Fibroblast of lung (primary cell): ENCODE measurements at regions not wholly inside any gene's neighbourhood (a gene's known extent, or its start where the extent isn't known, plus 50 kb on each side); places are given as distances from the start of the nearest gene placed in this dataset.

Experiments used
- DNase-seq, 2 donors: peaks; one replicate each; pipeline versions ENCODE4 v3.0.0 to v3.0.0-alpha.2; 2010; ENCODE audit warnings: low read depth in 2 of 2
- H2AFZ ChIP-seq: 2 replicates; pipeline ENCODE4 v1.5.1; 2012; ENCODE audit warnings: low read length, control low read depth, inconsistent platforms
- H3K27ac ChIP-seq: 2 replicates; pipeline ENCODE4 v1.5.1; 2011; ENCODE audit warnings: low read length, control low read depth; ENCODE audit not compliant: insufficient read depth
- H3K27me3 ChIP-seq: 2 replicates; pipeline ENCODE4 v1.5.1; 2011; ENCODE audit warnings: mild to moderate bottlenecking, low read length; ENCODE audit not compliant: control insufficient read depth, insufficient read depth
- H3K36me3 ChIP-seq: 2 replicates; pipeline ENCODE4 v1.5.1; 2011; ENCODE audit warnings: low read length; ENCODE audit not compliant: control insufficient read depth, insufficient read depth
- H3K4me1 ChIP-seq: 2 replicates; pipeline ENCODE4 v1.5.1; 2011; ENCODE audit warnings: low read length; ENCODE audit not compliant: control insufficient read depth, insufficient read depth; ENCODE audit errors: extremely low read depth
- H3K4me2 ChIP-seq: 2 replicates; pipeline ENCODE4 v1.5.1; 2011; ENCODE audit warnings: low read length, control low read depth; ENCODE audit not compliant: insufficient read depth; ENCODE audit errors: extremely low read depth
- H3K4me3 ChIP-seq, 4 experiments: fragments of 200-600 bp in 1 of 4; sonication (generic) in 1 of 4; replicated peaks in 1 of 4; 2 replicates each; pipeline ENCODE4 v1.5.1; 2011 to 2016; ENCODE audit warnings: low read length in 4 of 4, low read depth in 3 of 4, mild to moderate bottlenecking in 3 of 4, control low read depth in 2 of 4, inconsistent platforms in 1 of 4, mixed read lengths in 1 of 4; ENCODE audit not compliant: insufficient read depth in 1 of 4; ENCODE audit errors: control extremely low read depth in 1 of 4
- H3K79me2 ChIP-seq: 2 replicates; pipeline ENCODE4 v1.5.1; 2012; ENCODE audit warnings: mild to moderate bottlenecking, low read length, inconsistent platforms; ENCODE audit not compliant: control insufficient read depth, insufficient read depth
- H3K9ac ChIP-seq: 2 replicates; pipeline ENCODE4 v1.5.1; 2011; ENCODE audit warnings: mild to moderate bottlenecking, low read length, control low read depth; ENCODE audit not compliant: insufficient read depth
- H3K9me3 ChIP-seq: 2 replicates; pipeline ENCODE4 v1.5.1; 2012; ENCODE audit warnings: low read depth, low read length; ENCODE audit not compliant: control insufficient read depth, insufficient read depth
- H4K20me1 ChIP-seq: 2 replicates; pipeline ENCODE4 v1.5.1; 2011; ENCODE audit warnings: low read length; ENCODE audit not compliant: control insufficient read depth, insufficient read depth; ENCODE audit errors: extremely low read depth
- EZH2 ChIP-seq: IDR thresholded peaks from 2 replicates; pipeline ENCODE4 v1.5.1; 2012; ENCODE audit warnings: low read length, control low read depth, mild to moderate bottlenecking; ENCODE audit errors: missing control alignments
- TF ChIP-seq, protein P1 (sequence below), 2 donors: IDR thresholded peaks in 1 of 2; conservative IDR thresholded peaks in 1 of 2; 1 replicate in 1 of 2; 2 replicates in 1 of 2; pipeline ENCODE4 v1.5.1; 2011 to 2012; ENCODE audit warnings: low read length in 2 of 2, control low read depth in 1 of 2, inconsistent platforms in 1 of 2, low read depth in 1 of 2, mild to moderate bottlenecking in 1 of 2

- Histone ChIP-seq H3K4me1 (no peaks in the 10 kb centered on the region), H3K36me3 (no peaks in the 10 kb centered on the region), H3K9me3 (no peaks in the 10 kb centered on the region), H3K79me2 (no peaks in the 10 kb centered on the region), H3K4me3 (no peak overlapping the region), H3K27ac (no peak overlapping the region), H2AFZ (no peak overlapping the region), H4K20me1 (no peaks in the 10 kb centered on the region), H3K27me3 (peaks cover 3% of the 10 kb centered on the region), H3K4me2 (no peak overlapping the region), H3K9ac (no peak overlapping the region)
- TF ChIP-seq, protein P1, sequence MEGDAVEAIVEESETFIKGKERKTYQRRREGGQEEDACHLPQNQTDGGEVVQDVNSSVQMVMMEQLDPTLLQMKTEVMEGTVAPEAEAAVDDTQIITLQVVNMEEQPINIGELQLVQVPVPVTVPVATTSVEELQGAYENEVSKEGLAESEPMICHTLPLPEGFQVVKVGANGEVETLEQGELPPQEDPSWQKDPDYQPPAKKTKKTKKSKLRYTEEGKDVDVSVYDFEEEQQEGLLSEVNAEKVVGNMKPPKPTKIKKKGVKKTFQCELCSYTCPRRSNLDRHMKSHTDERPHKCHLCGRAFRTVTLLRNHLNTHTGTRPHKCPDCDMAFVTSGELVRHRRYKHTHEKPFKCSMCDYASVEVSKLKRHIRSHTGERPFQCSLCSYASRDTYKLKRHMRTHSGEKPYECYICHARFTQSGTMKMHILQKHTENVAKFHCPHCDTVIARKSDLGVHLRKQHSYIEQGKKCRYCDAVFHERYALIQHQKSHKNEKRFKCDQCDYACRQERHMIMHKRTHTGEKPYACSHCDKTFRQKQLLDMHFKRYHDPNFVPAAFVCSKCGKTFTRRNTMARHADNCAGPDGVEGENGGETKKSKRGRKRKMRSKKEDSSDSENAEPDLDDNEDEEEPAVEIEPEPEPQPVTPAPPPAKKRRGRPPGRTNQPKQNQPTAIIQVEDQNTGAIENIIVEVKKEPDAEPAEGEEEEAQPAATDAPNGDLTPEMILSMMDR (conservative IDR thresholded peaks at IDR 0.05 in 1 of 2, IDR thresholded peaks at IDR 0.05 in 1 of 2; ENCODE audit: low read depth in 1 of 2, low read length in 2 of 2): no peak
- no peak for TF ChIP-seq EZH2
- DNase-seq: peak in 1 of 2 donors; percentile 11
Observed at GRCh38 chr1:227459326-227459841, 104.0 kb upstream of the ZNF678 start.

DNA sequence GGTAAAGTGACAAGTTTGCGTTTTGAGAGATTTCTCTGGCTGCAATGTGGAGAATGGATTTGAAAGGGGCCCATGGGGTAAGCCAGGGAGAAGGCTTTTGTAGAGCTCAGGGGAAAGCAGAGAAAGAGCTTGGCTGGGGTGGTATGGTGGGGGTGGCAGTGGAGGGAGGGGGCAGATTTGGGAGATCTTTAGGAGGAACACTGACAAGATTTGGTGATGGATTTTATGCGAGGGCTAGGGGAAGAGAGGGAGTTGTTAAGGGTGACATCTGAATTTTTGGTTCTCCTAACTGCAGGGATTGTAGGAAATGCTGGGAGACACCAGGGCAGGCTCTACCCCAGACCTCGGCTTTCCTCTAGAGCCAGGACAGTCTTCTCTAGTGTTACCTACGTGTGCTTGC lies 108.7 kb upstream of the ZNF678 start:
- DNase-seq: no peak
- H4K20me1 ChIP-seq: no peaks in the 10 kb centered on the region
- peaks cover 9% of the 10 kb centered on the region for H3K27me3 ChIP-seq
- TF ChIP-seq, protein P1 (conservative IDR thresholded peaks at IDR 0.05 in 1 of 2, IDR thresholded peaks at IDR 0.05 in 1 of 2; ENCODE audit: low read depth in 1 of 2, low read length in 2 of 2): no peak
- TF ChIP-seq EZH2: no peak
- H3K79me2 ChIP-seq: no peaks in the 10 kb centered on the region
- no peak overlapping the region for H3K4me3 ChIP-seq
- H3K27ac ChIP-seq: no peak overlapping the region
- H3K9ac ChIP-seq: no peak overlapping the region
- H3K36me3 ChIP-seq: no peaks in the 10 kb centered on the region
- no peaks in the 10 kb centered on the region for H3K9me3 ChIP-seq
- no peak overlapping the region for H3K4me2 ChIP-seq
- H3K4me1 ChIP-seq: no peaks in the 10 kb centered on the region
- no peak overlapping the region for H2AFZ ChIP-seq

DNA sequence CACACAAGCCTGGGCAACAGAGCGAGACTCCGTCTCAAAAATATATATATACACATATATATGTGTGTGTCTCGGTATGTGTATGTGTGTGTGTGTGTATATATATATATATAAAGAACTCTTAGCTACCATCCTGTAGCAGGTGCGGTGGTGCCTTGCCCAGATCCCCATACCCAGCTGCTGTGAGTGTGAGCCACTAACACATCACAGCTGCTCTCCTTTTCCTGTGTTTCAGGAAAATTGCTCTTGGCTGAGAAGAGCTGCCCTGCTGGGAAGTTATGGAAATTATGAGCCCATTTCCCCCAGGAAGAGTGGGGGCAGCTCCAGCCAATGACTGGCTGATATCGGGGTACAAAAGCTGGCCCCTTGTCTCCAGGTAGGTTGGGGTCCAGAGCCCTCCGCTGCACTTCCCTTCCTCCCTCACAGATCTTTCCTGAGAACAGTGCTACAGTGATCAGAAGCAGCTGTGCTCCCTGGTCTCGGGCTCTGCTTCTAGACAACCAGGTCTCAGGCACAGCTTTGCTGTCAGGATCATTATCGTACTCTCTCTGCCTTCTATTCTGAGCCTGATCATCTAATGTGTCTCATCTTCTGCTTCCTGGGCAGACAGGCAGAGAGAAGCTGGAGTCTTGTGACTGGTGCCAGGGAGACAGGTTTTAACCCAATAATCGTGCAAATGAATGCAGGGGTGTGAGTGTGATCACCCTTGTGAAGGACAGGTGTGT lies 109.6 kb upstream of the ZNF678 start:
- H3K4me1 ChIP-seq: no peaks in the 10 kb centered on the region
- H2AFZ ChIP-seq: no peak overlapping the region
- H3K27me3 ChIP-seq: peaks cover 9% of the 10 kb centered on the region
- no peak overlapping the region for H3K4me2 ChIP-seq
- no peak overlapping the region for H3K27ac ChIP-seq
- H3K4me3 ChIP-seq: no peak overlapping the region
- no peaks in the 10 kb centered on the region for H4K20me1 ChIP-seq
- no peak for DNase-seq
- H3K79me2 ChIP-seq: no peaks in the 10 kb centered on the region
- H3K9me3 ChIP-seq: no peaks in the 10 kb centered on the region
- no peak overlapping the region for H3K9ac ChIP-seq
- TF ChIP-seq, protein P1 (conservative IDR thresholded peaks at IDR 0.05 in 1 of 2, IDR thresholded peaks at IDR 0.05 in 1 of 2; ENCODE audit: low read depth in 1 of 2, low read length in 2 of 2): no peak
- TF ChIP-seq EZH2: peak; percentile 14
- H3K36me3 ChIP-seq: no peaks in the 10 kb centered on the region
